Stimulated activated memory B cell treated with anti-CD40 and anti-IgM and Interleukin-4, amounts not matched to agents 10 μg/mL and 1 μg/mL and 100 μg/mL, for 72 hours (primary cell): ENCODE measurements at regions not wholly inside any gene's neighbourhood (a gene's known extent, or its start where the extent isn't known, plus 50 kb on each side); places are given as distances from the start of the nearest gene placed in this dataset.

Experiments used
- ATAC-seq: fragments of 150-1000 bp; cut with Tn5 transposase; 2 replicates; pipeline ENCODE4 v1.10.0; 2021
- H3K27ac Mint-ChIP-seq: one replicate; pipeline ENCODE4 v1.8.0; 2022; ENCODE audit warnings: mild to moderate bottlenecking, mixed read lengths
- H3K27me3 Mint-ChIP-seq: one replicate; pipeline ENCODE4 v1.8.0; 2022; ENCODE audit warnings: mixed read lengths
- H3K36me3 Mint-ChIP-seq: one replicate; pipeline ENCODE4 v1.8.0; 2022; ENCODE audit warnings: mixed read lengths
- H3K4me1 Mint-ChIP-seq: one replicate; pipeline ENCODE4 v1.8.0; 2022; ENCODE audit warnings: mixed read lengths
- H3K4me3 Mint-ChIP-seq: one replicate; pipeline ENCODE4 v1.8.0; 2022; ENCODE audit warnings: mild to moderate bottlenecking, moderate library complexity, mixed read lengths
- H3K9me3 Mint-ChIP-seq: one replicate; pipeline ENCODE4 v1.8.0; 2022; ENCODE audit warnings: mixed read lengths

DNA sequence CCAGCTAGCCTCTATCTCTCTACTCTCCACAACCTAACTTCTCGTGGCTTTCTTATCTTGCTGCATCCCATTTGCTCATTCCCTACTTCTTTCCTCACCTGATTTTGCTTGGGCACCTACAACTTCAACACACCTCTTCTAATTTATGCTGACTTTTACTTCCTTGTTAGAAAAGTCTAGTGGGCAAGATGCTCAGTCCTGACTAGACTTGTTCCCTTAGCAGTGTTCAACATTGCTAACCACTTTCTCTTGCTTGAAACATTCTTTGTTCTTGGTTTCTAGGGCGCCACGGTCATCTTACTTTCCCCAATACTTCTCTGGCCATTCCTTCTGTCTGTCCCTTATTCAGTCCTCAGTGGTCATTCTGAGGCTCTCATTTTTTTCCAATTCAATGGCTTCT is 454.7 kb upstream of the CWC22 start:
- Mint-ChIP-seq H3K4me3 (no peak overlapping the region), H3K36me3 (no peaks in the 10 kb centered on the region), H3K4me1 (no peaks in the 10 kb centered on the region)

DNA sequence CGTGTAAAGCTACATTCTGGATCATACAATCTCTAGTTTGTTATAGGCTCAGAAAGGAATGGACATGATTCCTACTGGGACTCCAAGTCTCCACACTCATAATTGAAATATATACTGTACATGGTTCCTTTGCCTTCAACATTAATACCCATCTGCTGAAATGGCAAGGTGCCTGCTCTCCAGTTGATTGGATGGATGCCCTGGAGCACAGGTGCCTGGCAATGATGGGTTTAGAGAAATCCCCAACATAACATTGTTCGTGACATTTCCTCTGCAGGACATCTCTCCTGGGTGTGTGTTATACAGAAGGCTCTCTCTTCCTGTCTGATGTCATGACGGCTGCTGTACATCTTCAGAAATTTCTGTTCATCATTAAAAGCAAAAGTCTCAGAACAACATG is 449.7 kb upstream of the CWC22 start:
- H3K36me3 Mint-ChIP-seq = no peaks in the 10 kb centered on the region
- no peak overlapping the region for H3K4me3 Mint-ChIP-seq

More for the DNA sequence above, 454.7 kb upstream of the CWC22 start:
- H3K9me3 Mint-ChIP-seq = no peaks in the 10 kb centered on the region
- H3K27ac Mint-ChIP-seq = no peak overlapping the region
- no peak for ATAC-seq
- H3K27me3 Mint-ChIP-seq = no peaks in the 10 kb centered on the region

DNA sequence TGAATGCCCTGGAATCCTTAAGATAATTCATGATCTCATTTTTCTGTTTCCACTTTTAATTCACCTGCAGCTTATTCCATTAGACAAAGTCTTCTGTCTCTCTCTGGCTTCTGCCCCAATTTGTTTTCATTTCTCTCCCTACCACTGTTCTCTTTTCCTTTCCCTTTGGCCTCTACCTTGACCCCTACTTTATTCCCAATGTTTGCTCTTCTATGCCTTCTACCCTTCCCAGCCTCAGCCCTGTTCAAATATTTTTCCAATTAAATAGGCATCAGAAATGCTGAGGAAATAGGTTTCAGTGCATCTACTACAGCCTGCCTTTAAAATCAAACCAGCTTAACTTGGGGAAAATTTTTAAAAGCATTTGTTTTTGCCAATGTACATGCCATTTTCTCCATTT is 443.7 kb upstream of the CWC22 start:
- H3K9me3 Mint-ChIP-seq = no peaks in the 10 kb centered on the region
- H3K4me3 Mint-ChIP-seq = no peak overlapping the region
- no peak overlapping the region for H3K27ac Mint-ChIP-seq
- H3K4me1 Mint-ChIP-seq = peaks cover 4% of the 10 kb centered on the region
- no peaks in the 10 kb centered on the region for H3K27me3 Mint-ChIP-seq
- H3K36me3 Mint-ChIP-seq = no peaks in the 10 kb centered on the region
- ATAC-seq = no peak

More for the DNA sequence above, 449.7 kb upstream of the CWC22 start:
- no peaks in the 10 kb centered on the region for H3K4me1 Mint-ChIP-seq
- H3K27me3 Mint-ChIP-seq = no peaks in the 10 kb centered on the region
- no peak overlapping the region for H3K27ac Mint-ChIP-seq
- no peak for ATAC-seq
- no peaks in the 10 kb centered on the region for H3K9me3 Mint-ChIP-seq

DNA sequence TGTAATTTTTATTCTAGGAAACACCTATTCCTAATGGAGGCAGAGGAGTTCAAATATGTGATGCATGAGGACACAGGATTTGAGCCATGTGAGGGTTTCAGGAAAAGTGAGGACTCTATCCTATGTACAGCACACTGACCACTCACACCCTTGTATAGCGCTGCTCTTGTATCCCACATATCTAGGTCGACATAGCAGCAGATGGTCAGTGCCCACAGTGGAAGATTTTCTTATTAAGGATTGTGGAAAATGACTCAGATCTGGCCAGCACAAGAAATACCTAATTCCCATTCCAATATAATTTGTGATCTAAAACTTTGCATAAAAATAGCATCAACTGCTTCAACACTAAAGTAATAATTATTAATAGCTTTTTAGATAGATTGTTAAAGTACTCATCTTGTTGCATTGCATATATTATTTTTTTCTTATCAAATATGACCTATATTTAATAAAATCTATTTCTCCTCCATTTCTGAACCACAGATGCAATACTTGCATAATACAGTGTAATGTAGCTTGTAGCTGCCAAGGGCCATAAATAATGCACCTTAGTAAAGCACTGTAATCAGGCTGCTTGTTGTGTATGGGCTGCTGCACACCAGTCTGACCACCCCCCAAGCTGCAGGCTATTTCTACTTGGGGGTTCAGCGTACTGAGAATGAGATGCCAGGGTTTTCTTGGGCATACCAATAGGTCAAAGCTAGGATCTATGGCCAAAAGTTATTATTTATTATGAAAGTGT is 442.2 kb upstream of the CWC22 start:
- H3K27ac Mint-ChIP-seq = no peak overlapping the region
- H3K9me3 Mint-ChIP-seq = no peaks in the 10 kb centered on the region
- no peak for ATAC-seq
- no peak overlapping the region for H3K4me3 Mint-ChIP-seq
- H3K4me1 Mint-ChIP-seq = peaks cover 4% of the 10 kb centered on the region
- no peaks in the 10 kb centered on the region for H3K27me3 Mint-ChIP-seq
- H3K36me3 Mint-ChIP-seq = no peaks in the 10 kb centered on the region

DNA sequence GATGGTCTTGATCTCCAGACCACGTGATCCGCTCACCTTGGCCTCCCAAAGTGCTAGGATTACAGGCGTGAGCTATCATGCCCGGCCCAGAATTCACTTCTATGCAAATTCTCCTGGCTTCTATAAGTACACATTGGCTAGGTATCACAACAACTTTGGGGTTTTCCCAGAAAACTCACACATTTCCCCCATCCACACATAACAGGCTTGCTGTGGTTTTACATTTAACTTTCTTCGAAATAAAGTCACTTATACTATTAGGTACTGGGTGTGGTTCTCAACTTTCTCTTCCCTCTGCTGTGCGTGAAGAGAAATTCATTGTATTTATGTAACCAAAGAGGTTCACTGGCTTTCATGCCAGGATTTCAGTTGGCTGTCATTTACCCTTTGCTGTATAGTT is 439.4 kb upstream of the CWC22 start:
- H3K27me3 Mint-ChIP-seq = no peaks in the 10 kb centered on the region
- no peaks in the 10 kb centered on the region for H3K36me3 Mint-ChIP-seq
- H3K27ac Mint-ChIP-seq = no peak overlapping the region
- peak; percentile 65 for ATAC-seq
- H3K4me1 Mint-ChIP-seq = peaks cover 4% of the 10 kb centered on the region
- peaks cover 5% of the 10 kb centered on the region for H3K9me3 Mint-ChIP-seq
- no peak overlapping the region for H3K4me3 Mint-ChIP-seq

DNA sequence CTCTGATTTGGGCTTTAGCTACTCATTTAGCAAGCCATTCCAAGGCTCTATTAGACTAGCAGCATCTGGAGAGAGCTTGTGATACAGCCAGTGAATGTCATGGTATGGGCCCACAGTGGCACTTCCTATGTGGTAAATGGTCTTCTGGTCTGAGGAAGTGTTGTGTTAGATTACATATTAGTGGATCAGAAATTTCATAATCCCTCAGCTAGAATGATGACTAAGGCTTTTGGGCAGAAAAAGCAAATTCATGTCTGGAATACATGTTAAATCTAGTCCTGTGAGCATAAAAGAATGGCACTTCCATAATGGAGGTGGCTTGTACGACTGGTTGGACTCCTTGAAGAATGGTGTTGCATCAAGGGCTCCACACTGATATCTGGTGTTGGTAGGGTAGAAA is 436.8 kb upstream of the CWC22 start:
- H3K4me3 Mint-ChIP-seq = no peak overlapping the region
- no peak overlapping the region for H3K27ac Mint-ChIP-seq
- H3K4me1 Mint-ChIP-seq = peaks cover 4% of the 10 kb centered on the region
- H3K36me3 Mint-ChIP-seq = no peaks in the 10 kb centered on the region
- H3K27me3 Mint-ChIP-seq = no peaks in the 10 kb centered on the region
- no peak for ATAC-seq
- peaks cover 5% of the 10 kb centered on the region for H3K9me3 Mint-ChIP-seq

DNA sequence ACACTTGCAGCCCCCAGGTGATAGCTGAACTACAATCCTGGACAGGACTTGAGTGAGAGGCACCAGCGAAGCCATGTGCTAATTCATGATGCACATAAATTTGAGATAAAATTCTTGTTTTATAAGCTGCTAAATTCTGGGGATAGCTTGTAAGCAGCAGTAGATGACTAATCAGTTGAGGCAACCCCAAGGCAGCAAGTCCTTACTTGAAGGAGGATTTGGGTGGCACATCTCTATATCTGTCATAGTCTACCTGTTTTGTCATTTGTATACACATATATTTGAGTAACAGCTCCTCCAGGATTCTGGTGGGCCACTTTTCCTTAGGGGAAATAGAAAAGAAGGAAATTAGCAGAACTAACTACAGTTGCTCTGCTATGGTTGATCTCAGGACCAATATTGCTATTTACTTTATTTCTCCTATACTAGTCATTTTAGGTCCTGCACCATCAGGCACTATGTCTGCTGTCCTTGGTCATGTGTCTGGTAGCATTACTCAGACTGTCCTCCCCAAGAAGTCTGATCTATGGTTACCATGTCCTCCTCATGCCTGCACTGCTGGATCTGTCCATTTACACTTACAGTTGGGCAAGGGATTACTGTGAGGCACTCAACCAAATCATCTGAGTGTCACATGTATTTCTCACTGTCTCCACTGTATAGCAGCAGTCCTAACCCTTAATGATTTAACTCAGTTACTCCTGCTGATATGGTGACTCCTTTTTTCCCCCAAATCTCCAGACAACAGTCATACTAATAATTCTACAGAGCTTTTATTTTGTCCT is 436.0 kb upstream of the CWC22 start:
- H3K27me3 Mint-ChIP-seq = no peaks in the 10 kb centered on the region
- no peaks in the 10 kb centered on the region for H3K36me3 Mint-ChIP-seq
- H3K27ac Mint-ChIP-seq = no peak overlapping the region
- no peak for ATAC-seq
- no peak overlapping the region for H3K4me3 Mint-ChIP-seq
- H3K9me3 Mint-ChIP-seq = peaks cover 5% of the 10 kb centered on the region
- H3K4me1 Mint-ChIP-seq = peaks cover 4% of the 10 kb centered on the region

DNA sequence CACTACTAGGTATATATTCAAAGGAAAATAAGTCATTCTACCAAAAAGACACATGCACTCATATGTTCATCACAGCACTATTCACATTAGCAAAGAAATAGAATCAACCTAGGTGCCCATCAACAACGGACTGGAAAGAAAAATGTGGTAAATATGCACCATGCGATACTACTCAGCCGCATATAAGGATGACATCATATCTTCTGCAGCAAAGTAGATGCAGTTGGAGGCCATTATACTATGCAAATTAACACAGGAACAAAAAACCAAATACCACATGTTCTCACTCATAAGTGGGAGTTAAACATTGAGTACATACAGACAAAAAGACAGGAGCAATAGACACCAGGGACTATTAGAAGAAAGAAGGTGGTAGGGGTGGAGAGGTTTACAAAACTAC is 412.1 kb upstream of the CWC22 start:
- no peak for ATAC-seq

DNA sequence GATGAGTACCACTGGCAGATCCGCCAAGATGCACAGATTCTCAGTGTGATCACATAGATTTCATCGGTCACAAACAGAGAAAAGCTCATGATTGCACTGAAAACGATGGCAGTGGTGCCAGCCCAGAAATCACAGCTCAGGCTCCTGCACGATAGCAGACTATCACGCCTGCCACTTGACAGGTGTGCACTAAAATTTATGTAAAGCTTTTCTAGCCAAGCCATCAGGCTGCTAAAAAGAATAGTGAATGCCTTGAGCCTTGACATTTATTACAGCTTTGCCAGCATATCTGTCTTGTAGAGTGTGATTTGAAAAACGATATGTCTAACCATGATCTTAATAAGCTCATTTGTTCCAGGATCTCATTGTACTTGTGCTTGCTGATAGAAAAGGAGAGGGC is 409.5 kb upstream of the CWC22 start:
- H3K27me3 Mint-ChIP-seq = peaks cover 12% of the 10 kb centered on the region
- no peak for ATAC-seq
- no peak overlapping the region for H3K4me3 Mint-ChIP-seq
- H3K36me3 Mint-ChIP-seq = no peaks in the 10 kb centered on the region
- H3K9me3 Mint-ChIP-seq = peaks cover 5% of the 10 kb centered on the region
- H3K4me1 Mint-ChIP-seq = no peaks in the 10 kb centered on the region
- no peak overlapping the region for H3K27ac Mint-ChIP-seq

More for the DNA sequence above, 412.1 kb upstream of the CWC22 start:
- no peaks in the 10 kb centered on the region for H3K4me1 Mint-ChIP-seq
- no peaks in the 10 kb centered on the region for H3K36me3 Mint-ChIP-seq
- no peak overlapping the region for H3K4me3 Mint-ChIP-seq
- peaks cover 5% of the 10 kb centered on the region for H3K9me3 Mint-ChIP-seq
- no peak overlapping the region for H3K27ac Mint-ChIP-seq
- H3K27me3 Mint-ChIP-seq = peaks cover 9% of the 10 kb centered on the region

DNA sequence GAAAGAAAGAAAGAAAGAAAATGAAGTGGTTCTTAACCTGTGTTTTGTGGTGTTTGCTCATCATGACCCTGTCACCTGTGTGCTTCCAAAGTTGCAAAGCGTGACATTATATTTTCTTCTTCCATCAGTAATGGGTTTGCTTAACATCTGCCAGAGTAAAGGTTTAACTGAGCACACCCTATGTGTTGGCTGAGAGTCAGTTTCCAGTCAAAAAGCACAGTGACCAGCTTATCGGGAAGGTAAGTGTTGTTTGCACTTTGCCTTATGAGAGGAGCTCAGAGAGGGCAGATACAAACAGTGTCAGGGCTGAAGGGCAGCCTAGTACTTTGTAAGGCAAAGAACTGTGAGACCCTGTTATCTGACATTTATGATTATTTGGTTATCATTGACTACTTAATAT is 406.2 kb upstream of the CWC22 start:
- no peak overlapping the region for H3K27ac Mint-ChIP-seq
- H3K36me3 Mint-ChIP-seq = no peaks in the 10 kb centered on the region
- H3K4me3 Mint-ChIP-seq = no peak overlapping the region
- ATAC-seq = no peak
- peaks cover 12% of the 10 kb centered on the region for H3K27me3 Mint-ChIP-seq
- H3K4me1 Mint-ChIP-seq = no peaks in the 10 kb centered on the region
- H3K9me3 Mint-ChIP-seq = no peaks in the 10 kb centered on the region

DNA sequence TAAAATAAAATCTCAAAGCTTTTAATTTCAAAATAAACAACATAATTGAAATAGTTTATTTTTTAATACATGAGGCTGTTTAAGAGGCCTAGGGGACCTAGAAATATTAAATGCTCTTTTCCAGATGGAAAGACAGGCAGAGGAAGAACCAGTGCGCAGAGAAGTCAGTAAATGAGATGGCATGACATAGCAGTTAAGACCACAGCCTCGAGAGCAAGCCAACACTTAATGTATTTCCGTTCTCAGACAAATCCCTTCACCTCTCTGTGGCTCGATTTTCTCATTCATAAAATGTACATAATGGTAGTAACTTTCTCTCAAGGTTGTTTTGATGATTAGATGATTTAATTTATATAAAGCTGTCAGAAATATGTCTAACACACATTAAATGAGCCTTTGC is 405.1 kb upstream of the CWC22 start:
- ATAC-seq = no peak
- Mint-ChIP-seq H3K4me1 (no peaks in the 10 kb centered on the region), H3K27ac (no peak overlapping the region), H3K9me3 (no peaks in the 10 kb centered on the region), H3K36me3 (no peaks in the 10 kb centered on the region), H3K27me3 (peaks cover 12% of the 10 kb centered on the region), H3K4me3 (no peak overlapping the region)

DNA sequence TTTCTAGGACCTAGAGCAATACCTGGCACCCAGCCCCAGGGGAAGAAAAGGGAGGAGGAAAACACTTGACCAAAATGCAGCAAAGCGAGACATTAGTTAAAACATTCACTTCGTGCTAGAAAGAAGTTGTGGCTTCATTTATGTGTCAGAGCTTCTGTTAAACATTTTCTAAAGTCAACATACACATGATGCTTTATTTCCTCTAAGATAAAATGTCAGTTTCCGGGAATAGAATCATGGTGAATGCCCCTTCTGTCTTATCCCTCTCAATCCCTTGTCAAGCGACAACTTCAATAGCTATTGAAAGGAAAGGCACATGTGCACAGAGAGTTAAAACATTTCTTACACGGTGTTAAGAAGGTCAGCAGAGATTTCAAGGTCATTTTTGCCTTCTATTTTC is 404.6 kb upstream of the CWC22 start:
- no peak for ATAC-seq
- H3K4me1 Mint-ChIP-seq = no peaks in the 10 kb centered on the region
- peaks cover 12% of the 10 kb centered on the region for H3K27me3 Mint-ChIP-seq
- no peaks in the 10 kb centered on the region for H3K36me3 Mint-ChIP-seq
- H3K27ac Mint-ChIP-seq = no peak overlapping the region
- no peak overlapping the region for H3K4me3 Mint-ChIP-seq
- H3K9me3 Mint-ChIP-seq = no peaks in the 10 kb centered on the region

DNA sequence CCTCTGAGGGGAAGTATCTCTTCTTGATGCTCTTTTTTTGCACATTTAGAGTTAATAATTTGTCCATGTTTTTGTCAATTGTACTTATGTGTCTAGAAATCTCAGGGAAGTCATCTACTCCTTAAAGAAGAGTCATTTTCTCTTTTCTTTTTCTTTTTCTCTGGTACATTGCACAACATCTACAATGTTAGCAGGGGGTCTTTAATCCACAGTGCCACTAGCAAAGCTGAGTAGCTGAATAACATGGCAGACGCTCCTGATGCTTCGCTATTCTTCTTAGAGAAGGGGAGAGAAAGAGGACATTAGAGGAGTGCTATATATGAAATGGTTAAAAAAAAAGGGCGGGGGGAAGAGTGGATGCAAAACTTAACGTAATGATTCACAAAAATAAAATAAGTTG is 399.6 kb upstream of the CWC22 start:
- Mint-ChIP-seq H3K4me1 (no peaks in the 10 kb centered on the region), H3K4me3 (no peak overlapping the region), H3K27me3 (no peaks in the 10 kb centered on the region), H3K27ac (no peak overlapping the region), H3K36me3 (no peaks in the 10 kb centered on the region), H3K9me3 (no peaks in the 10 kb centered on the region)
- ATAC-seq = no peak

DNA sequence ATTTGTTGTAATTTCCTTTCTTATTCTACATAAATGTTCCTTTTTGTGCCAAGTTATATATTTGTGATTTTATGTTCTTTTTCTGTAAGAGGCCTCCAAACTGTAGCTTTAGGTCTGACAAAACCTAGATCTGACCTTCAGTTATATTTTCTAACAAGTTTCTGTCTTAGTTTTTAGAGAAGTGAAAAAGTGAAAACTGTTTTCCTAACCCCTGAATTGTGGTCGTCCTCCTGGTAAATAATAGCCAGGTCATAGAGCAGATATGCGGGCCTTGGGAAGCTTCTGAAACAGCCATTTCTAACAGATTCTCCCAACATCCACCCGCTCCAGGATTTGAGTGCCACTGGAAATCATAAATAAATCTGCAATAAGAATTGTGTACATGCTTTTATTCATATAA is 398.4 kb upstream of the CWC22 start:
- Mint-ChIP-seq H3K27me3 (no peaks in the 10 kb centered on the region), H3K4me1 (no peaks in the 10 kb centered on the region), H3K9me3 (no peaks in the 10 kb centered on the region), H3K4me3 (no peak overlapping the region), H3K27ac (no peak overlapping the region), H3K36me3 (no peaks in the 10 kb centered on the region)
- no peak for ATAC-seq

DNA sequence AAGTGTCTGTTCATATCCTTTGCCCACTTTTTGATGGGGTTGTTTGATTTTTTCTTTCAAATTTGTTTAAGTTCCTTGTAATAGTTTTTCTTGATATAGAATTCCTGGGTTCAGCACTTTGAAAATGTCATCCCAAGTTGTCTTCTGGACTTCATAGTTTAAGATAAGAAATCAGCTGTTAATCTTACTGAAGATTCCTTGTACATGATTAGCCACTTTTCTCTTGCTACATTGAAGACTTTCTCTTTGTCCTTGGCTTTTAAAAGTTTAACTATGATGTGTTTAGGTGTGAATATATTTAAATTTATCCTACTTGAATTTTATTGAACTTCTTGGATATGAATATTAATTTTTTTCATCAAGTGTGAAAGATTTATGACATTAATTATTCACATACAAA is 387.2 kb upstream of the CWC22 start:
- no peaks in the 10 kb centered on the region for H3K4me1 Mint-ChIP-seq
- H3K9me3 Mint-ChIP-seq = peaks cover 25% of the 10 kb centered on the region
- no peak for ATAC-seq
- H3K36me3 Mint-ChIP-seq = no peaks in the 10 kb centered on the region
- no peaks in the 10 kb centered on the region for H3K27me3 Mint-ChIP-seq
- no peak overlapping the region for H3K27ac Mint-ChIP-seq
- no peak overlapping the region for H3K4me3 Mint-ChIP-seq

DNA sequence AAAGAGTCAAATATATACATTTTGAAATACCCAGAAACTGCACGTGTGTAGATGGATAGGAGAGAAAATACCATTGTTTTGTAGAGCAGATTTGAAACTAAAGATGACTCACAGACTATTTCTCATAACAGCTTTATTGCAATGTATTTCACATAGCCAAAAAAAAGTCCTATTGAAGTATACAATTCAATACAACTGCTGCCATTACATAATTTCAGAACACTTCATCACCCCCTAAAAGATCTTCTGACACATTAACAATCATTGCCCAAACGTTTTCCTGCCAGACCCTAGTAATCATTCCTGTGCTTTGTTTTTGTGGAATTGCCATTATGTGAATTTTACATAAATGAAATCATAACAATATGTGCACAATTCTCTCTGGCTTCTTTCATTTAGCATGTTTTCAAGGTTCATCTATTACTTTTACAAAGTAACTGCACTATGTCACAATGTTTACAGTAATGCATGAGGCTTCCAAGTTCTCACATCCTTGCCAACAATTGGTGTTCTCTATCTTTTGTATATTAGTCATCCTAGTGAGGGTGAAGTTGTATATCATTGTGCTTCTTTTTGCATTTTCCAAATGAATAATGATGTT is 378.6 kb upstream of the CWC22 start:
- H3K4me1 Mint-ChIP-seq = no peaks in the 10 kb centered on the region
- H3K4me3 Mint-ChIP-seq = no peak overlapping the region
- H3K9me3 Mint-ChIP-seq = peaks cover 3% of the 10 kb centered on the region
- no peak overlapping the region for H3K27ac Mint-ChIP-seq
- H3K27me3 Mint-ChIP-seq = no peaks in the 10 kb centered on the region
- H3K36me3 Mint-ChIP-seq = no peaks in the 10 kb centered on the region
- no peak for ATAC-seq
